ENCODE measurements at regions not wholly inside any gene's neighbourhood (a gene's known extent, or its start where the extent isn't known, plus 50 kb on each side); places are given as distances from the start of the nearest gene placed in this dataset.
"Not testable (repeated sequence)": the region's sequence is repeated elsewhere in the genome, so short reads cannot be mapped to it uniquely, and the experiment has no call there.

DNA sequence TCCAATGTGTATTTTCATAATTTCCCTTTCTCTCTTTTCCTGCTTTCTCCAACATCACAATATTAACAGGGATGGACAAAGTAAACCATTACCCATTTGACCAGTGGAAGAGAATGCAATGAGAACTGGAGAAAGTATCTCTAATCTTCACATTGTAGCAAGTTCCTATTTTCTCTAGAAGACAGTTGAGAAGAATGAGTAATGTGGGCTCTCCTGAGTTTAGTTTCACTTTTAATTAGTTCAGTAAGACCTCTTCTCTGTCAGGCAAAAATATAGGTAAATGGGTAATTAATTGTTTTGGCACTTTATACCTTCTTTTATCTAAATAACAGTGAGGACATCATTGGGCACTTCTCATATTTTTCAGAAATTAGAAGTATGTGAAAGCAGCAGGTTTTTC, 602.0 kb downstream of the GLUD2 start:
- TF ChIP-seq, protein P1, sequence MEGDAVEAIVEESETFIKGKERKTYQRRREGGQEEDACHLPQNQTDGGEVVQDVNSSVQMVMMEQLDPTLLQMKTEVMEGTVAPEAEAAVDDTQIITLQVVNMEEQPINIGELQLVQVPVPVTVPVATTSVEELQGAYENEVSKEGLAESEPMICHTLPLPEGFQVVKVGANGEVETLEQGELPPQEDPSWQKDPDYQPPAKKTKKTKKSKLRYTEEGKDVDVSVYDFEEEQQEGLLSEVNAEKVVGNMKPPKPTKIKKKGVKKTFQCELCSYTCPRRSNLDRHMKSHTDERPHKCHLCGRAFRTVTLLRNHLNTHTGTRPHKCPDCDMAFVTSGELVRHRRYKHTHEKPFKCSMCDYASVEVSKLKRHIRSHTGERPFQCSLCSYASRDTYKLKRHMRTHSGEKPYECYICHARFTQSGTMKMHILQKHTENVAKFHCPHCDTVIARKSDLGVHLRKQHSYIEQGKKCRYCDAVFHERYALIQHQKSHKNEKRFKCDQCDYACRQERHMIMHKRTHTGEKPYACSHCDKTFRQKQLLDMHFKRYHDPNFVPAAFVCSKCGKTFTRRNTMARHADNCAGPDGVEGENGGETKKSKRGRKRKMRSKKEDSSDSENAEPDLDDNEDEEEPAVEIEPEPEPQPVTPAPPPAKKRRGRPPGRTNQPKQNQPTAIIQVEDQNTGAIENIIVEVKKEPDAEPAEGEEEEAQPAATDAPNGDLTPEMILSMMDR (IDR thresholded peaks at IDR 0.05; ENCODE audit: control extremely low read depth, extremely low read depth, low read depth, missing control alignments) = no peak
- ChIA-PET POLR2A (no interaction called here), CTCF (interaction anchor here (1.1 kb wide), 1 partner anchor 9 kb away, joined by 3 read pairs; no protein-coding TSS in a partner anchor)
- DNase-seq (ENCODE audit: extremely low spot score) = peak; percentile 15

DNA sequence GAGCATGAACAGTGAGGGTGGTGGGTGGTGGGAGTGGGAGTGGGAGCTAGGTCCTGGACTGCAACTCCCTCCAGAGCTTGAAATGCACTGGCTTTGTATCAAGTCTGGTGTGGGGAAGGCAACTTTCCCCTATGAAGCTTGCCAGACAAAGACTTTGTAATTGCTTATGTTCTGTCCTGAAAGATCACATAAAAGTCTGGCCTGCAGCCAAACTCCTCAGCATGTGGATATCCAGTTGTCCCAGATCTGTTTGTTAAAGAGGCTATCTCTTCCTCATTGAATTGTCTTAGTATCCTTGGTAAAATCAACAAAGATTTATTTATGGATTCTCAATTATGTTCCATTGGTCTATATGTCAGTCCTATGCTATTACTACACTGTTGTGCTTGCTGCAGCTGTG, 607.9 kb downstream of the GLUD2 start:
- TF ChIP-seq, protein P1 (IDR thresholded peaks at IDR 0.05; ENCODE audit: control extremely low read depth, extremely low read depth, low read depth, missing control alignments) = no peak
- ChIA-PET POLR2A (no interaction called here), CTCF (no interaction called here)
- no peak for DNase-seq (ENCODE audit: extremely low spot score)

DNA sequence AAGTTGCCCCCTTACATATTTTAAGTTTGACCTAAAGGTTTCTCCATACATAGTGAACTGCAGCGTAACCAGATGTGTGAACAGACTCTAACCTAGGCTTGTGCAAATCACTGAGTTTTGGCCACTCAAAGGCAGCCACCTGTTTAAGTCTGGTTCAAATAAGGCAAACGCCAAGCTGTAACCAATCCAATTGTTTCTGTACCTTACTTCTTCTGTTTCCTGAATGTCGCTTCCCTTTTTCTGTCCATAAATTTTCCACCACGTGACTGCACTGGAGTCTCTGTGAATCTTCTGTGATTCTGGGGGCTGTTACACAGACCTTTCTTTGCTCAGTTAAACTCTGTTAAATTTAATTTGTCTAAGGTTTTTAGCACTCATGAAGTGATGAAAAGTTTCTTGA, 618.8 kb downstream of the GLUD2 start:
- TF ChIP-seq, protein P1 (IDR thresholded peaks at IDR 0.05; ENCODE audit: control extremely low read depth, extremely low read depth, low read depth, missing control alignments) = no peak
- no peak for DNase-seq (ENCODE audit: extremely low spot score)
- CTCF ChIA-PET = no interaction called here
- POLR2A ChIA-PET = no interaction called here

DNA sequence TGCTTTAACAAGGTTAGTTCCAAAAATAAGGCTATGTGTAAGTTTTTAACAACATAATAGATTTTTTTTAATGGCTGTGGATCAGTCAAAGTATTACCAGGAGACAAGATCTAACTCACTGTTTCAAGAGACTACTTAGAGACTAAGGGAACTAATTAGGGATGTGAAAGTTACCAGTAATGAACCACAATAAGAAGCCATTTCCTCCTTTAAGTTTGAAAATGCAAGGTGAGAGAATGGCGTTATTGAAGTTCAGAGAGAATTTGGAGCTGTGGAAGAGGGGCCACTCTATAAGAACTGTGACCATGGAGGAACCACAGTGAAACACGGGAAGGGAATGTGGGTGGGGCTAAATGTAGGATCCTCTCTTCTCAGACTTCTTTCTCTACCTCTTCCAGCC, 624.2 kb downstream of the GLUD2 start:
- TF ChIP-seq, protein P1 (IDR thresholded peaks at IDR 0.05; ENCODE audit: control extremely low read depth, extremely low read depth, low read depth, missing control alignments) = no peak
- POLR2A ChIA-PET = no interaction called here
- CTCF ChIA-PET = no interaction called here
- DNase-seq (ENCODE audit: extremely low spot score) = no peak

DNA sequence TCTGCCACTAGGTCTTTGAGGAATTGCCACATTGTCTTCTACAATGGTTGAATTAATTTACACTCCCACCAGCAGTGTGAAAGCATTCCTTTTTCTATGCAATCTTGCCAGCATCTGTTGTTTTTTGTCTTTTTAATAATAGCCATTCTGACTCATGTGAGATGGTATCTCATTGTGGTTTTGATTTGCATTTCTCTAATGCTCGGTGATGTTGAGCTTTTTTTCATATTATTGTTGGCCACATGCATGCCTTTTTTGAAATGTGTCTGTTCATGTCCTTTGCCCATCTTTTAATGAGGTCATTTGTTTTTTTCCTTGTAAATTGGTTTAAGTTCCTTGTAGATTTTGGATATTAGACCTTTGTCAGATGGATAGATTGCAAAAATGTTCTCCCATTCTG, 661.8 kb downstream of the GLUD2 start:
- POLR2A ChIA-PET; CTCF ChIA-PET; DNase-seq (ENCODE audit: extremely low spot score): not testable (repeated sequence)

DNA sequence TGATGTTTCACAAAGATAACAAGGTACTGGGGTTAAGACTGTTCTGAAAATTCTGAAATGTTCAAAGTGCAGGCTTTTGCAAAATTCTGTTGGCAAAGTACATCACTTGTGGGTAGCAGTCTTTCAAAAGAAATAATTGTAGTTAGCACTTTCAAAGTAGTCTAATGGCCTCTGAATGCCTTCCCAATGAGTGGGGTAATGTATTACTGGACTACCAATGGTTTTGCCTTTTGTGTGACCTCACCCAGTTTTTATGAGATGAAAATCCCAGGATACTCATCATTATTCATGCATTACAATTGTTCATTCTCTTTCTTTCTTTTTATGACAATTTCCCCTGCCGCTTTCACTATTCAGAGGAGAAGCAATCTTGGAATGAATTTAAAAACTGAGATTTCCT, 686.1 kb downstream of the GLUD2 start:
- no peak for DNase-seq (ENCODE audit: extremely low spot score)
- TF ChIP-seq, protein P1 (IDR thresholded peaks at IDR 0.05; ENCODE audit: control extremely low read depth, extremely low read depth, low read depth, missing control alignments) = no peak
- ChIA-PET CTCF (no interaction called here), POLR2A (no interaction called here)

DNA sequence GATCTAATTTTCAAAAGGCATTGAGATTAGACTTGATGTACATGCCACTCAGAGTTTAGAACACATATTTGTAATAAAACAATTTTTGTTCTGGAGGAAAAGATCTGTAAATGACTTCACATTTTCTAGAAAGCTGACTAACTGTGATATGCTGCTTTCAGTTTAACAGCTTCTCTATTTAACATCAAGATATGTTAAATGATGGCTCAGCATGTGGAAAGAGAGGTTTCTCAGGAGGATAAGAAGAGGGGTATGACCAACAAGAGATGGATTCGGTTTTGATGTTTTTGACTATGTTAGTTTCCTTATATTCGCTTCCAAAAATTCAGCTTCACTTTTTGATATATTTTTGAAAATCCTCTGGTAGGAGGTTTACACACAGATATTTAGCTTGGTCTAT, 698.7 kb downstream of the GLUD2 start:
- DNase-seq (ENCODE audit: extremely low spot score) = no peak
- TF ChIP-seq, protein P1 (IDR thresholded peaks at IDR 0.05; ENCODE audit: control extremely low read depth, extremely low read depth, low read depth, missing control alignments) = no peak
- POLR2A ChIA-PET = no interaction called here
- CTCF ChIA-PET = no interaction called here

DNA sequence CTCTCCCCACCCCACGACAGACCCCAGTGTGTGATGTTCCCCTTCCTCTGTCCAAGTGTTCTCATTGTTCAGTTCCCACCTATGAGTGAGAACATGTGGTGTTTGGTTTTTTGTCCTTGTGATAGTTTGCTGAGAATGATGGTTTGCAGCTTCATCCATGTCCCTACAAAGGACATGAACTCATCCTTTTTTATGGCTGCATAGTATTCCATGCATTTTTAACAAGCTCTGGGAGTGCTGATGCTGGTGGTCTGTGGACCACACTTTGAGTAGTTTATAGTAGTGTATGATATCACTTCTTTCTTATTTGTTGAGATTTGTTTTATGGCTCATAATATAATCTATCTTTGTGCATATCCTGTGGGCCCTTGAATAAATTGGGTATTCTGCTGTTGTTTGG, 706.2 kb downstream of the GLUD2 start:
- POLR2A ChIA-PET, CTCF ChIA-PET: not testable (repeated sequence)

More for the DNA sequence above, 706.2 kb downstream of the GLUD2 start:
- not testable (repeated sequence) for DNase-seq (ENCODE audit: extremely low spot score)
